Thyroid gland (tissue), 4 donors: ENCODE measurements at regions not wholly inside any gene's neighbourhood (a gene's known extent, or its start where the extent isn't known, plus 50 kb on each side); places are given as distances from the start of the nearest gene placed in this dataset.

Experiments
- CTCF ChIP-seq, 6 experiments: fragments of 200-600 bp in 3 of 6; fragments of 450-650 bp in 3 of 6; sonication (generic) in 3 of 6; IDR thresholded peaks; one replicate each; pipeline ENCODE4 v1.5.1; 2016 to 2019; ENCODE audit warnings: antibody characterized with exemption in 6 of 6, mild to moderate bottlenecking in 2 of 6, inconsistent platforms in 1 of 6, moderate library complexity in 1 of 6
- POLR2A ChIP-seq, 2 donors: fragments of 450-650 bp; IDR thresholded peaks; one replicate each; pipeline ENCODE4 v1.6.1; 2017; ENCODE audit warnings: antibody characterized with exemption in 2 of 2, mild to moderate bottlenecking in 2 of 2, moderate library complexity in 1 of 2

GRCh38 chr18:78422336-78422735 lies 557.3 kb upstream of the SALL3 start:
- TF ChIP-seq CTCF (IDR thresholded peaks at IDR 0.05) (no peak), POLR2A (IDR thresholded peaks at IDR 0.05) (no peak)
